BLaER1 (cell line): ENCODE measurements at regions not wholly inside any gene's neighbourhood (a gene's known extent, or its start where the extent isn't known, plus 50 kb on each side); places are given as distances from the start of the nearest gene placed in this dataset.
A peak's percentile ranks its signal among the peaks of the same experiment; 100 is the strongest.
"Not testable (repeated sequence)": the region's sequence is repeated elsewhere in the genome, so short reads cannot be mapped to it uniquely, and the experiment has no call there.

ENCODE experiments used
- H3K27ac ChIP-seq: shearing (Covaris generic); formaldehyde crosslinking; 2 replicates; pipeline ENCODE4 v1.8.1; 2022
- H3K27me3 ChIP-seq: shearing (Covaris generic); formaldehyde crosslinking; 2 replicates; pipeline ENCODE4 v1.8.1; 2022
- H3K36me3 ChIP-seq: shearing (Covaris generic); formaldehyde crosslinking; 2 replicates; pipeline ENCODE4 v1.8.1; 2022
- H3K4me1 ChIP-seq: shearing (Covaris generic); formaldehyde crosslinking; 2 replicates; pipeline ENCODE4 v1.8.1; 2022
- H3K4me2 ChIP-seq: shearing (Covaris generic); formaldehyde crosslinking; 2 replicates; pipeline ENCODE4 v1.8.1; 2022
- H3K4me3 ChIP-seq: shearing (Covaris generic); formaldehyde crosslinking; 2 replicates; pipeline ENCODE4 v1.8.1; 2022
- H3K9ac ChIP-seq: shearing (Covaris generic); formaldehyde crosslinking; 2 replicates; pipeline ENCODE4 v1.8.1; 2022
- H3K9me3 ChIP-seq: shearing (Covaris generic); formaldehyde crosslinking; 2 replicates; pipeline ENCODE4 v1.8.1; 2022
- H4K20me1 ChIP-seq: shearing (Covaris generic); formaldehyde crosslinking; 2 replicates; pipeline ENCODE4 v1.8.1; 2022
- Cebpa-rat ChIP-seq: shearing (Covaris generic); IDR thresholded peaks from 2 replicates; pipeline ENCODE4 v1.8.1; 2022

GRCh38 chr15:69561071-69561784 lies 108.6 kb downstream of the RPLP1 start:
- H3K27me3 ChIP-seq: no peaks in the 10 kb centered on the region; the same call in 1 of the 2 replicates
- H3K4me2 ChIP-seq: no peak overlapping the region
- no peaks in the 10 kb centered on the region for H4K20me1 ChIP-seq
- no peak overlapping the region for H3K27ac ChIP-seq
- H3K4me3 ChIP-seq: no peak overlapping the region
- H3K9ac ChIP-seq: no peak overlapping the region
- peaks cover 8% of the 10 kb centered on the region for H3K4me1 ChIP-seq
- TF ChIP-seq Cebpa-rat: no peak
- no peaks in the 10 kb centered on the region for H3K9me3 ChIP-seq
- H3K36me3 ChIP-seq: no peaks in the 10 kb centered on the region

GRCh38 chr15:69562116-69562515 lies 109.5 kb downstream of the RPLP1 start:
- Histone ChIP-seq H3K9me3 (no peaks in the 10 kb centered on the region), H3K4me1 (peaks cover 8% of the 10 kb centered on the region), H3K4me3 (no peak overlapping the region), H3K27ac (no peak overlapping the region), H3K36me3 (no peaks in the 10 kb centered on the region), H3K4me2 (no peak overlapping the region), H3K9ac (no peak overlapping the region), H3K27me3 (no peaks in the 10 kb centered on the region; the same call in 1 of the 2 replicates), H4K20me1 (no peaks in the 10 kb centered on the region)
- TF ChIP-seq Cebpa-rat: no peak

DNA sequence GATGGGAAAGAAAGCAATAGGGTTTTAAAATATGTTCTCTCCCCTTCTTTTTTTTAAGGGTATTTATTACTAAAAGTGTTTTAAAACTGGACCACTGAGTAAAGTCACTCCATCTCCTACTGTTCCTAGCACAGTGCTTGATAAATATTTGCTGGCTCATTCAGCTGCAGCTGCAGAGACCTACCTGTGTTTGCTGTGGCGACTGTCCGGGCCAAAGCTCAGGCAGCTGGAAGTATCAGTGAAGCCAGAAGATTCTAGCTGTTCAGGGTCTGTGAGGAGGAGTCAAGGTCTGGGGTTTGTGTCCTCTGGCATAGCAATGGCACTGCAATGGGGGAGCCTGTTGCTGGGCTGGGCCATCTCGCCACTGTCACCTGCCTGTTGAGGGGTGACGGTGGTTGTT lies 109.9 kb downstream of the RPLP1 start:
- Histone ChIP-seq H3K9ac (no peak overlapping the region), H4K20me1 (no peaks in the 10 kb centered on the region), H3K27me3 (no peaks in the 10 kb centered on the region; the same call in 1 of the 2 replicates), H3K27ac (no peak overlapping the region), H3K9me3 (no peaks in the 10 kb centered on the region), H3K4me1 (peaks cover 8% of the 10 kb centered on the region), H3K4me2 (peak overlapping the region; percentile 17; the same call in 1 of the 2 replicates), H3K36me3 (no peaks in the 10 kb centered on the region), H3K4me3 (no peak overlapping the region)
- TF ChIP-seq Cebpa-rat: no peak

DNA sequence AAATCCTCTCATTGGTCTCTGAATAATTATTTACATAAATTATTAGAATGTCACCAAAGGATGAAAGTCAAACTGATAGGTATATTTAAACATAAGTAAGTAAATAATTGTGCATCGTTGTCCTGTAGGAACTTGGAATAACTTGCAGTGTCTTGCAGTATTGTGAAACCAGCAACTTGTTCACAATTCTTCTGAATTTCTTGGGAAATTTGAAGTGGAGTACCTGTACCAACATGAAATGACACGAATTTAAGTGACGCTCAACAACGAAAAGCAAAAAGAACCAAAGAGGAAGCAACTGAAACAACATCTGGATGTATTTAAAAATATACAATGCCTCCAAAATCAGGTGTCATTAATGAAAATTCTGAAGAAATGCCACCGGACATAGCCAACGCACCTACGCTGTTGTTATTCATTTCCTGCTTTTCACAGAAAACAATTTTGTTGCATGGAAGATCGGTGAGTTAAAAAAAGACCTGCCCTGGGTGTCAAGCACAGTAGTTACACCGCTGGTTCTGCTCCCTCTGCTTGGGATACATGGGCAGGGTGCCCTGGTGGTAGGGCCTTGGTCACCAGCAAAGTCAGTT lies 112.5 kb downstream of the RPLP1 start:
- no peak for TF ChIP-seq Cebpa-rat
- Histone ChIP-seq H3K4me2 (no peak overlapping the region), H3K9ac (no peak overlapping the region)

DNA sequence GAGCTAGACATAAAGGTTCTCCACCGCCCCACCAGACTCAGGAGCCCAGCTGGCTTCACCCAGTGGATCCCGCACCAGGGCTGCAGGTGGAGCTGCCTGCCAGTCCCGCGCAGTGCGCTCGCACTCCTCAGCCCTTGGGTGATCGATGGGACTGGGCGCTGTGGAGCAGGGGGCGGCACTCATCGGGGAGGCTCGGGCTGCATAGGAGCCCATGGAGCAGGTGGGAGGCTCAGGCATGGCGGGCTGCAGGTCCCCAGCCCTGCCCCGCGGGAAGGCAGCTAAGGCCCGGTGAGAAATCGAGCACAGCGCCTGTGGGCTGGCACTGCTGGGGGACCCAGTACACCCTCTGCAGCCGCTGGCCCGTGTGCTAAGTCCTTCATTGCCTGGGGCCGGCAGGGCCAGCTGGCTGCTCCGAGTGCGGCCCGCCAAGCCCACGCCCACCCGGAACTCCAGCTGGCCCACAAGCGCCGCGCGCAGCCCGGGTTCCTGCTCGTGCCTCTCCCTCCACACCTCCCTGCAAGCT lies 114.7 kb downstream of the RPLP1 start:
- H3K4me2 ChIP-seq, H3K9me3 ChIP-seq, H3K27ac ChIP-seq, H3K27me3 ChIP-seq, H3K36me3 ChIP-seq, H3K4me3 ChIP-seq, H4K20me1 ChIP-seq, H3K9ac ChIP-seq: not testable (repeated sequence)
- H3K4me1 ChIP-seq: peaks cover 14% of the 10 kb centered on the region

More for the DNA sequence above, 112.5 kb downstream of the RPLP1 start:
- Histone ChIP-seq H3K4me3 (no peak overlapping the region), H3K36me3 (no peaks in the 10 kb centered on the region), H3K9me3 (no peaks in the 10 kb centered on the region), H4K20me1 (no peaks in the 10 kb centered on the region), H3K27me3 (peaks cover 3% of the 10 kb centered on the region; the same call in 1 of the 2 replicates), H3K4me1 (peaks cover 14% of the 10 kb centered on the region), H3K27ac (no peak overlapping the region)

- Histone ChIP-seq H3K36me3 (no peaks in the 10 kb centered on the region), H3K4me1 (peaks cover 6% of the 10 kb centered on the region), H4K20me1 (no peaks in the 10 kb centered on the region), H3K4me2 (no peak overlapping the region), H3K9me3 (no peaks in the 10 kb centered on the region), H3K27ac (no peak overlapping the region), H3K27me3 (0 out of 2 replicates have a peak, but pooled peaks cover 3% of the 10 kb centered on the region), H3K9ac (no peak overlapping the region), H3K4me3 (no peak overlapping the region)
- no peak for TF ChIP-seq Cebpa-rat
These were observed 115.8 kb downstream of the RPLP1 start for GRCh38 chr15:69568173-69569009.

- H3K4me3 ChIP-seq: no peak overlapping the region
- H3K36me3 ChIP-seq: no peaks in the 10 kb centered on the region
- H3K9ac ChIP-seq: no peak overlapping the region
- H3K27me3 ChIP-seq: 0 out of 2 replicates have a peak, but pooled peaks cover 3% of the 10 kb centered on the region
- no peak overlapping the region for H3K4me2 ChIP-seq
- no peaks in the 10 kb centered on the region for H3K9me3 ChIP-seq
- no peaks in the 10 kb centered on the region; the same call in 1 of the 2 replicates for H4K20me1 ChIP-seq
- peaks cover 9% of the 10 kb centered on the region; the same call in 1 of the 2 replicates for H3K4me1 ChIP-seq
- no peak overlapping the region for H3K27ac ChIP-seq
- no peak for TF ChIP-seq Cebpa-rat
These were observed 117.8 kb downstream of the RPLP1 start for GRCh38 chr15:69570454-69570853.

DNA sequence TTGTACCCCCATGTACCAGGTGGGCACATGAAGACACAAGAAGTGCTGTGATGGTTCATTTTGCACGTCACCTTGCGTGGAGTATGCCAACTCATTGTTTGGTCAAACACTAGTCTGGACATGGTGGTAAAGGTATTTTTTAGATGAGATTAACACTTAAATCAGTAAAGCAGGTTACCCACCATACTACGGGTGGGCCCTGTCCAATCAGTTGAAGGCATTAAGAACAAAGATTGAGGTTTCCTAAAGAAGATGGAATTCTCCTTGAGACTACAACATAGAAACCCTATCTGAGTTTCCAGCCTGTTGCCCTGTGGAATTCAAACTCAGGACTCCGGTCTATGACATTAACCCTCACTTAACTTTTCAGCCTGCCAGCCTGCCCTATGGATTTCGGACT lies 118.4 kb downstream of the RPLP1 start:
- Histone ChIP-seq H3K27me3 (0 out of 2 replicates have a peak, but pooled peaks cover 3% of the 10 kb centered on the region), H3K9me3 (no peaks in the 10 kb centered on the region), H3K36me3 (no peaks in the 10 kb centered on the region), H3K9ac (no peak overlapping the region), H4K20me1 (no peaks in the 10 kb centered on the region; the same call in 1 of the 2 replicates), H3K4me2 (no peak overlapping the region), H3K4me1 (peaks cover 14% of the 10 kb centered on the region), H3K4me3 (no peak overlapping the region), H3K27ac (no peak overlapping the region)
- TF ChIP-seq Cebpa-rat: no peak

- not testable (repeated sequence) for H3K9me3 ChIP-seq, H3K9ac ChIP-seq, H3K4me3 ChIP-seq, H3K27ac ChIP-seq, H3K4me2 ChIP-seq, H3K36me3 ChIP-seq
- Histone ChIP-seq H3K27me3 (peaks cover 14% of the 10 kb centered on the region), H3K4me1 (peaks cover 20% of the 10 kb centered on the region), H4K20me1 (peaks cover 15% of the 10 kb centered on the region; the same call in 1 of the 2 replicates)
These were observed 120.7 kb downstream of the RPLP1 start for GRCh38 chr15:69573278-69573677.
